ENCODE measurements at regions not wholly inside any gene's neighbourhood (a gene's known extent, or its start where the extent isn't known, plus 50 kb on each side); places are given as distances from the start of the nearest gene placed in this dataset.
"Not testable (repeated sequence)": the region's sequence is repeated elsewhere in the genome, so short reads cannot be mapped to it uniquely, and the experiment has no call there.

DNA sequence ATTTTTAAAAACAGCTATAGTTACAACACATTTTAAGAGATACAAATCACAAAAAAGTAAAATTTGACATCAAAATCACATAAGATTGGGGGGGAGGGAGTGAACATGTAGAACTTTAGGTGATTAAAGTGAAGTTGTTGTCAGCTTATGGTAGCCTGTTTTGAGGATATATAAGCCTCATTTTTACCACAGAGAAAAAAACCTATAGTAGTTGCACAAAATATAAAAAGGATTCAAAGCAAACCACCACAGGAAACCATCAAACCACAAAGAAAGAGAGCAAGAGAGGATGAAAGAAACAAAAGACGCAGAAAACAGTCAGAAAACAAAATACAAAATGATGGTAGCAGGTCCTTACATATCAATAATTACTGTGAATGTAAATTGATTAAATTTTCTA is 291.9 kb upstream of the DEPDC1 start:
- no peak for FAIRE-seq

DNA sequence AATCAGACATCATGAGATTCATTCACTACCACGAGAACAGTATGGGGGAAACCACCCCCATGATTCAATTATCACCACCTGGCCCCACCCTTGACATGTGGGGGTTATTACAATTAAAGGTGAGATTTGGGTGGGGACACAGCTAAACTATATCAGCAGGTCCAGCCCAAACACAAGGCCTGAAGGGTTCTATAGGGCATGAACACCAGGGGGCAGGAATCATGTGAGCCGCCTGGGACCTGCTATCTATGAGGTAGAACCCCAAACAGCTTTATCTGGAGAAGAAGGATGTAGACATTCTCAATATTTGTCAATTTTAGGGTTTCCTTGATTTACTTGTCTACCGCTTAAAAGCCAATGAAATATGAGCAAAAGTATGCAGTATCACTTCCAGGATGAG is 294.9 kb upstream of the DEPDC1 start:
- FAIRE-seq = no peak

DNA sequence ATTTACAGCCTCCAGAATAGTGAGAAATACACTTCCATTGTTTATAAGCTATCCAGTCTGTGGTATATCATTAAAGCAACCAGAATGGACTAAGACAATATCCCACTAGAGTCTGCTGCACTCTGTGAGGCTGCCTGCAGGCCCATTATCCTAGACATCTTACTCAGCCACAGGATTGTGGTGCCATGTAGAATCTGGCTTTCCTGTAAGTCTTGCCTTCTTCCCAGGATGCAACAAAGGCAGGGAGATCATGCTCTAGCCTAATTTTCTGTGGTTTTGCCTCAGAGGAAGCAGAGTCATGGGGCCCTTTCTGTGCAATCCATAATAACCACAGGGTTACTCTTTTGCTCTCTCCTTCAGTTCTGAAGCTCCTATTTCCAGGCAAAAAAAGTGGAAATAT is 299.1 kb upstream of the DEPDC1 start:
- FAIRE-seq = no peak

DNA sequence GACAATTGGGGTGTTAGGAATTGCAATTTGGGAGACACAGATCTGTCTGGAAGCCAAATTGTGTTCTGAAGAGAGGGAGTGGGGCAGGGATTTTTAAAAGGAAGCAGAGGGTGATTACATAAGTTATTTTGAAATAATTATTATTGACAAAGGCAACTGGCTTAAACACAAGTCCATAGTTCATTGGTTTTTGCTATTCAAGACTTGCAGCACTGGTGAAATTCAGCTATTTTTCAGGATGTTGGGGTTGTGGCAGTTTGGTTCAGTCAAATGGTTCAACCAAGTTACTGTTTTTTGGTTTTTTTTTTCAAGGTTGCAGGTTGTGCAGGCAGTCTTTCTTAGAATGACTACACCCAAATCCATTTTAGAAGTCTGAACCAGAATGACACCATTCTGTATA is 300.0 kb upstream of the DEPDC1 start:
- no peak for FAIRE-seq

DNA sequence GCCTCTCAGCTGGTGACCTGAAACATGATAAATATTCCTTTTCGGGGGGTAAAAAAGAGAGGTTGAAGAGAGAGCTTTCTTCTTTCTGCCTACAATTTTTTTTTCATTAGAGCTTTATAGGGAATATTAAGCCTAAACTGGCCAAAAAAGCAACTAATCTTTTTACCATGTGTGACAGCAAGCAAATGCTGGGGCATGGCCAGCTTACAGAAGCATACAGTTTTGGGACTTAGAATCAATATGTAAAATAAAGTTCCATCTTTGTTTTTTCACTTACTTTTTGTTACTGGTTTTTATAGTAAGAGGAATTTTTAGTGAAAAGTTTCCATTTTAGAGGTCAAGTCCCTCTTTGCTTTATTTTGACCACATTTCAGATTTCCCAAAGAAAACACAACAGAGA is 301.2 kb upstream of the DEPDC1 start:
- no peak for FAIRE-seq

DNA sequence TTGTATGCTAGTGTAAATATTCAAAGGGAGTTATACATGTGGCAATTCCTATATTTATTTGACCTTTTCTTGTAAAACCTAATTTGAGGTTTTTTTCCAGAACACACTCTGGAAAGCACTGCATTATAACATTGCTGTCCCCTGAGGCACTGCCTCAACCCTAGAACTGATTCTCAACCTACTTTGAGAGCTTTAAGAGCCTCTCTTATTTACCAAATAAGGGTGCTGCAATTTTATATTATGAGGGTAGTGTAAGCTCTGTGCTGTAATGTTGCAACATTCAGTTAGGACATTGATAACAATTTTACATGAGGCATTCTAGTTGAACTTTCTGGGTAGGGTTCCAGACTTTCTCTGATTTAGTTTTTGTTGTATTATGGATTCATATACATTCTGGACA is 302.2 kb upstream of the DEPDC1 start:
- FAIRE-seq = no peak

DNA sequence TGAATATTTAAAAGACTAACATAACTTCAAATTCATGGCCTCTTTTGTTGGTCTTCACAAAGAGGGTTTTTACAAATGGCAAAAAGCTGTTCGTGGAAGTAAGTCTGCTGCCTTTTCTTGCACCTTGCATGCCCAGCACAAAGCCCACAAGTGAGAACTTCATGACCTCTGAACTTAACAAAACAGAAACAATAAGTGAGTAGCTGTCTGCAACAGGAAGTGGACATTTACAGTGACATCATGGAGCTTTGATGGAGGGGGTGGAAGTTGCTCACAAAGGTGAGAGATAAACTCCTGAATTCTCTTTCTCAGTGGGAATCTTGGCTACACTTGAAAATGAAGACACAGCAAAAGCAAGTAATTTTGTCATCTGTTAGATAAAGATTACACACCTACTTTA is 303.3 kb upstream of the DEPDC1 start:
- no peak for FAIRE-seq

DNA sequence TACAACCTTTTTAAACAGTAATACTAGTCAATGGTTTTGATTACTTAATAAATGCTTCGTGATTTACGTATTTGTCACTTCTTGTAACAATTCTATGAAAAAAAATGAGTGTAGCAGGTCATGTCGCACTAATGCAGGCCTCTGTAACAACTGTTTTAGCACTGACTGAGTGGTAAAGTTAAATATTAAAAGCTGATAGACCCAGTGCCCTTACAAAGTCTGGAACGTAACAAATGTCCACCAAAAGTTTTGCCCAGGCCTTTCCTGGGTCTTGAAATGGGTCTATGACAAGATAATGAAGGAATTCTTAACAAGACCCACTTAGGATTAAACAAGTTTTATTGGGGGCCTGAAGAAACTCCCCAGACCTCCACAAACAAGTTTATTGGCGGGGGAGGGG is 304.6 kb upstream of the DEPDC1 start:
- FAIRE-seq = no peak

DNA sequence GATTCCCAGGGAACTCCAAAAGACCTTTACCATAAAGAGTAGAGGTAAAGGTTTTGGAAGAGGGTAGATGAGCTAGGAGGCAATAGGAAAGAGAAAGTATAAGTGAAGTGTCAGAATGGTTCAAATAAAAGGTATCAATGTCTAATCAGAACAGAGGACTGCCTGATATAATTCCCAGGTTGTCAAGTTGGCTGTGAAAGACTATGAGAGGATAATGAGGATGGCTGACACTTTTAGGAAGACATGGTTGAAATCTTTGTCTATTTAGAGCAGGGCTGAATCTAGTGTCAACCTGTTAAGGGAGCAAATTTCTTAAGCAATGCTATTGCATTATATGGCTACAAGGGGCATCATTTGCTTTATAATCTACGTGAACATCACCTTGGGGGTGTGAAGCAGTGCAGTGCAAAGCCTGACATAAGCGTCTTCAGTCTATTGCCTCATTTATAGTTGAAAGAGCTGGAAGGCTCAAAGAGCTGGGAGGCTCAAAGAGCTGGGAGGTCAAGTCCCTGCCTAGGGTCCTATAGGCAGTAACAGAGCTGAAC is 308.3 kb upstream of the DEPDC1 start:
- FAIRE-seq = no peak

DNA sequence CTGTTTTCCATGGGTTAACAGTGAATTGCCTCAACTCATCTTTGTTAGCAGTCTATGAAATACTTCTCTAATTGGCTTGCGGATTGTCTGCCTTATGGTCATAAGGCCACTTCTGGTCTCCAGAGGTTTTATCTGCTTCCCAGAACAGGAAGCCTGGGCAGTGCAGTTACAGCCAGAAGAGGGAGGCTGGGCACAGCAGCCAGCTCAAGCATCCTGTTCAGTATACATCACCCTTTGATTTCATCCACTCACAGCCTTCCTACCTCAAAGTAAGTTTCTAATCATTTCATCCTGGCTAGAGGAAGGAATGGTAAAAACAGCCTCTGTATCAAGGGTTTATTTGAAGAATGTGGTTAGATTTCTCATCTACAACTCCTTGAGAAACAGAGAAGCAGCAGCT is 311.5 kb upstream of the DEPDC1 start:
- FAIRE-seq = no peak

DNA sequence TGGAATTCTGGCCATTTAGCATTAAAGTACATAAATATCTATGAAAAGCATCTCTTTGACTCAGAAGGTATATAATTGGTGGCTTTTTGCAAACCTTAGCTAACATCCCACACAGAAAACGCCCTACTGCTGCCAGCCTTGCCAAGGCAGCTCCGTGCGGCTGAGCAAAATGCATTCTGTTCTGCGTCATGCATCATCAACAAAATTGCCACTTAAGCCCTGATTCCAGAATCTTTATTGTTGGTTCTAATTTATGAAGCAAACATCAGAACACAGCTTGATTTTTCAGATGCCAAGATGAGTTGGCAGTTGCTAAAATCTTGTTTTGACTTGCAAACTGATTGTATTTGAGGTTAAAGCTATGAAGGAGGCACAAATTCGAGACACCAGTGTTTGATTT is 314.9 kb upstream of the DEPDC1 start:
- no peak for FAIRE-seq

DNA sequence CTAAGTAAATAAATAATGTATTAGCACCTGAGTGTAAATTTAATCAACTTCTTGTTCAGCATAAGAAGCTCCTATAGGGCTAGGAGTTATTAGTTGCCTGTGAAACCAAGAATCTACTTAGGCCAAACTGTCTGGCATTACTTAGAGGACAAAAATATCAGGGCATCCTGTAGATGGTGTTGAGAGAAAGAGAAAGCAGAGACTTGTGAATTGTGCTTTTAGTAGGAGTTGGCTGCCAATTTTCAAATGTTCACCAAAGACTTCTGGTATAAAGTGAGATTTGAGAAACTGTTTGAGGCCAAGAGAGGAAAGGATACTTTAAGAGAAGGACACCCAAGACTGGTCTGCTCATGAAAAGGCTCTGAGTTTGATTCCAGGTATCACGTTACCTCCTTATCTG is 315.5 kb upstream of the DEPDC1 start:
- no peak for FAIRE-seq

DNA sequence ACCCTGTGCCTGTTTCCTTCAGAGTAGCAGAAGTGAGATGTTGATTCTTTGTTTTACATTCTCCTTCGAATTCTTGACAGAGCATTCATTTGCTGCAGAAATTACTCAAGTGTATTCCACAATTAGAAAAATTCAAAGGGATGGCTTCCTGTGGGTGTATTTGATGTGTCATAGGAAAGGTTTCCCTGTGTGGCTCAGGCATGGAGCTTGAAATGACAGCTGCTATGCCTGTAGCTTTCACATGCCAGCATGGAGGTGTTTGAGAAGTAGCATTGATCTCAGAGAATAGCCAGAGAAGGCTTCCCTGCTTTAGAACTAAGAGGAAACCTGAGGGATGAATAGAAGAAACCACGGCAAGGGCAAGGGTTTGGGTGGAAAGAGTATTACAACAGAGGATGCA is 317.2 kb upstream of the DEPDC1 start:
- no peak for FAIRE-seq

DNA sequence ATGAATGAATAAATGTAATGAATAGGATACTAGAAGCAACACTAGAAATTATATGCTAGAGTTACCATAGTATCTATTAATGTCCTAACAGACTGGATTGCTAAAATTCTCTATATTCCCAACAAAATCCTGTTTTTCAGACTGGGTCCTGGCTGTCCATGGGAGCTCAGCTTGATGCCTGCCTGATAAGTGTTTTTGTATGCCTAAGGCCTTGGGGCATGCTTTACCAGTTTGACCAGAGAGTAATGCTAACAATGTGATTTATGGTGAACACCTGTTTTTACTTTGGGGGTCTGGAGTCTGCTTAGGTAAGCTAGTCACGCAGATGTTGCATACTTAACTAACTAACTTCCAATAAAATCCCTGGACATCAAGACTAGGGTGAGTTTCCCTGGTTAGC is 318.8 kb upstream of the DEPDC1 start:
- no peak for FAIRE-seq

DNA sequence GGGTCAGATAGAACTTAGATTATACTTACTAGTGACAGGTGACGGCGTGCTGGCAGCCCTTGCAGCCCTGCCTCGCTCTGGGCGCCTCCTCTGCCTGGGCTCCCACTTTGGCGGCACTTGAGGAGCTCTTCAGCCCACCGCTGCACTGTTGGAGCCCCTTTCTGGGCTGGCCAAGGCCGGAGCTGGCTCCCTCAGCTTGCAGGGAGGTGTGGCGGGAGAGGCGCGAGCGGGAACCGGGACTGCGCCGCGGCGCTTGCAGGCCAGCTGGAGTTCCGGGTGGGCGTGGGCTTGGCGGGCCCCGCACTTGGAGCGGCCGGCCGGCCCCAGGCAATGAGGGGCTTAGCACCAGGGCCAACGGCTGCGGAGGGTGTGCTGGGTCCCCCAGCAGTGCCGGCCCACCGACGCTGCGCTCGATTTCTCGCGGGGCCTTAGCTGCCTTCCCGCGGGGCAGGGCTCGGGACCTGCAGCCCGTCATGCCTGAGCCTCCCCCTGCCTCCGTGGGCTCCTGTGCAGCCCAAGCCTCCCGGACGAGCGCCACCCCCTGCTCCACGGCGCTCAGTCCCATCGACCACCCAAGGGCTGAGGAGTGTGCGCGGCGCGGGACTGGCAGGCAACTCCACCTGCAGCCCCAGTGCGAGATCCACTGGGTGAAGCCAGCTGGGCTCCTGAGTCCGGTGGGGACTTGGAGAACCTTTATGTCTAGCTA is 320.8 kb upstream of the DEPDC1 start:
- not testable (repeated sequence) for FAIRE-seq

DNA sequence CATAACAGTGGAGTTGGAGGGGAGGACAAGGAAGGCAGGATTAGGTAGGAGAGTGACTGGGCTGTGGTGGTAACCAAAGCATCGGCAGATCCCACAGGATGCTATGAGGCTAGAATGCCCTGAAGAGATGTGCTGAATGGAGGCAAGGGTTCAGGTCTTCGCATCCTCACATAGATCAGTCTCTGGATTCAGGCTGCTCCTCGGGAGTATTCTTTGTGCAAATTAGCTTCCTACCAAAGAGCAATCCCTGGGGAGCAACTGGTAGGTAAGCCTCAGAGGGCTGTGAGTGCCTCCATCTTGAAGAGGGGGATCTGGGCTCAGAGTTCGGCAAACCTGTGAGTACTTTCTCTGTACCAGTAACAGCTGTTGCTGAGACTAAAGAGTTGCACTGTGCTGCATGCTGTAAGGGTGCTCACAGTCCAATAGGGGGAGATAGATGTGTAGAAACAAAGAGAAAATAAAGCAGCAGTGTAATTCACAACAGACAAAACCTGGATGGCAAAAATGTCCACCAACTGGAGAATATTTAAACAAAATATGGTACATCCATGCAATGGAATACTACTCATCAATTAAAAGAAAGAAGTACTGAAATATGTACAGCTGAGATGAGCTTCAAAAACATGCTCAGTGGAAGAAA is 322.4 kb upstream of the DEPDC1 start:
- FAIRE-seq = no peak

DNA sequence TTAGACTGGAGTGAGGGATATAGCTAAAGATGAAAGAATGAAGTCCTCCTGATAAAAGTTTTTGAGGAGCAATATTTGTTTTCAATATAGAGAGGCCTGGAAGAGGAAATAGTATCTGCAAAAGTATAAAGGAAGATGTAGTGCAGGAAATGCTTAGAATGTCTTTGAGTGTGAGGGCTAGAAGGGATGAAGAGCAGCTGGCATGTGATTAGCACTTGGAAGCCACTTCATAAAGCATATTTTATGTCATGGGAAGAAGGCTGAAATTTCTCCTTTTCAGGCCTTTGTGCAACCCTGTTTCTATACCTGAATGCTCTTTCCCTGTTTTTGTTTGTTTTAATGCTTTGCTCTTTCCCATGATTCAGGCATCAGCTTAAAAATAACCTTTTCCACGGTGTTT is 323.3 kb upstream of the DEPDC1 start:
- FAIRE-seq = no peak

DNA sequence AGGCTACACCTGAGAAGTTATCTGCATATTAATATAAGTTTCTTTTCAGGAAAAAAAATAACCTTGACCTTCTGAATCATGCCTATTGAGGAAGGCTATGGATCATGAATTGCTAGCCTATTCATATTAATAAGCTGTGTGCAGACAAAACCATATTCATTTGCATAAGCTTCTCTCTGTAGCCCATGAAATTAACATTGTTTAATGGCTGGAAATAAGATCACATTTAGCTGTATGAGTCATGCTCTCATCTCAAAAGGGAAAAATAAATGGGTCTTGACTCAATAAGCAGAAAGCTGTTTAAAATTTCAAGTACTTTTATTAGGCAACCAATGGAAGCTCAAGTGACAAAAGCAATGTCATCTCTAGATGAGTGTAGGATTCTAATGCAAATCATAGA is 330.0 kb upstream of the DEPDC1 start:
- FAIRE-seq = no peak

DNA sequence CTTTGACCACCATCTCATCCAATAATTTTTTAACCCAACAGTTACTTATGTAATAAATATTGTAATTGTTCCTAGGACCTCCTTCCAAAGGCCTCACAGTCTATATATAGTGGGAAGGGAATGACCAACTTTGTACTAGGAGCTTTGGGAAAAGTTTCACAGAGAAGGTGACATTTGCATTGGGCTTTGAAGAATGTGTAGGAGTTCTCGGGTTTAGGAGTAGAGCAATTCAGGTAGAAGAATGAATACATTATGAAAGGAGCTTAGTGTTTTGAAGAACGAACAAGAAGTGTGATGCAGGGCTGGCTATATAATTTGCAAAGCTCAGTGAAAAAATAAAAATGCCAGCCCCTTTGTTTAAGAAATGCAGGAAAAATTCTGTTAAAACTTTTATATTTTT is 330.4 kb upstream of the DEPDC1 start:
- no peak for FAIRE-seq

DNA sequence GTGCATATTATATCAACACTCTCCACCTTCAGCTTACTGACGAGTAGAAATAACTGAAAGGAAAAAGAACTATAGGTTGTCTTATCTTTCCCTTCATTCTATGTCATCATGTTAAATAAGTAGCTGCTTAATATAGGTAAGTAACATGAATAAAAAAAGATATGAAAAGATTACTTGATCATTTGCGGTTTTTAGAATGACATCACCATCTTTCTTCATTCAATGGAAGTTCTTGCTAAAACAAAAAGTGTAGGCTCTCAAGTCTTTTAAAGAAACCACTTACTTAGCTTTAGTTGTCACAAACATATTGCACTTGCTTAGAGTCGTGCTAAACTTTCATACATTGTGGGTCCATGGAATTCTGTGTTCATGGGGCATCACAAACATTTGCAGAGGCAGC is 331.1 kb upstream of the DEPDC1 start:
- FAIRE-seq = no peak

DNA sequence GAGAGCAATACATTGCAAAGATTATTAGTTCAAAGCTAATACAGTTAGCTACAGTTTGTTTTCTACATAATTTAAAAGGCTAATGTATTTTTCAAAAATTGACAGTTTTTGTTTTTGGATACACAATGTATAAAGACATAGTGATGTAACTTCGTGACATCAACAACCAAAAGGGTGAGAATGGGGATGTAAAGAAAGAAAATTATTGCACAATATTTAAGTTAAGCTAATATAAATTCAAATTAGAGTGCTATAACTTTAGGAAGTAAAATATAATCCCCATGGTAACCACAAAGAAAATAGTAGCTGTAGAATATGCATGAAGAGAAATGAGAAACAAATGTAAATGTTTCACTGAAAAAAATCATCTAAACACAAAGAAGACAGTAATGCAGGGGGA is 334.4 kb upstream of the DEPDC1 start:
- FAIRE-seq = no peak

DNA sequence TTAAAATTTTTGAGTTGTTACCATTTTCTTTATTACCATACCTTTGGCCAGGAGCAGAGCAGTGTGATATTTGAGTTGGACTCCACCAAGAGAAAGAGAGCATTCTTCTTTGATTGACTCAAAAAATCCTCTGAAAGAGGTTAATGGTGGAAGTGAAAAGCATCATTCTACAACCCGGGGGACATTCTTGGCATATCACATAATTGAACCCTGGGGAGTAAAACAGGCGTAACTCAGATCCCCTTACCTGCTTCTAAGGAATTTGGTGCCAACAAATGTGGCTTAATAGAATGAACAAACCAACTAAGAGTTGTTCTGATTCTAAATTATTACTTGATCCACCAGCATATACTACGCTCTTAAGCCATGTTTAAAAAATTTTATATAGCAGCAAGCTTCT is 351.1 kb upstream of the DEPDC1 start:
- FAIRE-seq = no peak

DNA sequence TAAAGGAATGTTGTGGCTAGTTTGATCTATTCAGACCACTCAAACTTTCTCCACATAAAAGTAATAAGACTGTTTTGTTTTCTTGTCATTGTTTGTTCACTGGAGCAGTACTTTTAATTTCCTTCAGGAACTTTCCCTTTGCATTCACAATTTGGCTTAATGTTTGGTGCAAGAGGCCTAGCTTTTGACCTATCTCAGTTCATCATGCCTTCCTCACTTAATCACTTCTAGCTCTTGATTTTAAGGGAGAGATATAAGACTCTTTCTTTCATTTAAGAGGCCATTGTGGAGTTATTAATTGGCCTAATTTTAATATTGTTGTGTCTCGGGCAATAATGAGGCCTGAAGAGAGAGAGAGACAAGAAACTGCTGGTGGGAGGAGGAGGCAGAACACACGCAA is 371.7 kb upstream of the DEPDC1 start:
- no peak for FAIRE-seq

DNA sequence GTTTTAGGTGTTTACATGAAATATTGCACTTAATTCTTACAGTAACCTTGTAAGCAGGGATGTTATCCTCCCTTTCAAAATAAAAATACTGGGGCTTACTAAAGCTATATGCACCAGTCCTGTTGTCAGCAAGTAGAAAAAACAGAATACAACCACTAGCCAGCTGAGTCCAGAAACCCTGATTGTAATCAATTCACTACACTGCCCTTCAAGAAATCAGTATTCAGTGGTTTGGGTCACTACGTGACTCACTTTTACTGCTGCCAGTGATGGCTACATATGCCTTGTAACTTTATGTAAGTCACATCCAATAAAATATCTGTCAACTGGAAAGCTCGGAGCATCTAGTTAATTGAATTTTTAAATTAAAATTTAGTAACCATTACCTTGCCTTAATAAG is 376.3 kb upstream of the DEPDC1 start:
- no peak for FAIRE-seq
